ENCODE measurements at regions not wholly inside any gene's neighbourhood (a gene's known extent, or its start where the extent isn't known, plus 50 kb on each side); places are given as distances from the start of the nearest gene placed in this dataset.

DNA sequence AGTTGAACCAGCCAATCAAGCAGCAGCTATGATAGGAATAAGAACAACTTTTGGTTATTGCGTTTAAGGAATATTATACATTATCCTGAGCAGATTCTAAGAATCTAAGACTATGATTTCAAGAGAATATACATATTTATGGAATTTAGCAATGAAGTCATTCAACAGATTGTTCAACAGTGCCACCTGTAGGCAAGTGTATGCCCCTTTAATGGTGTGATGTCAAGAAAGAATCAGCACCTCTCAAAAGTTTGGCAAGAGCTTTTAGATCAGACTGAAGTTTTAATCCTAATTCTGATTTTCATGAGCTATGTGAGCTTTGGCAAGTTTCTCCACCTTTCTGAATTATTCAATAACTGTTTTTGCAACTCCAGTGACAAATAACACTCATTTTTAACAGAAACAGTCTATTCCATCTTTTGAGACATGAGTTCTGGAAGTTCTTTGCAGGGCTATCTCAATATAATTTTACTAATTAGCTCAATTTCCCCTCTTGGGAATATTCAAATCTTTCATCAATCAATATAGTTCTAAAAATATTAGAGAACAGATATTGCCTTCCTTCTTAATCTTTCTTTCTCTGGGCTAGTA is 474.3 kb upstream of the TOM1L1 start:
- no peaks in the 10 kb centered on the region for H3F3A ChIP-seq (ENCODE audit: insufficient read depth, low read depth)
- no peaks in the 10 kb centered on the region for H3K9me3 ChIP-seq (ENCODE audit: insufficient read depth, low read depth)
- intact Hi-C loops (cut with micrococcal nuclease; ENCODE audit: unreplicated experiment), result no loop called here
- H3K9me2 ChIP-seq (ENCODE audit: insufficient read depth), result no peaks in the 10 kb centered on the region
- no peak overlapping the region for H2AFZ ChIP-seq
- no peak for TF ChIP-seq EZH2 (IDR thresholded peaks at IDR 0.05; ENCODE audit: low read depth)
- TF ChIP-seq, protein P1, sequence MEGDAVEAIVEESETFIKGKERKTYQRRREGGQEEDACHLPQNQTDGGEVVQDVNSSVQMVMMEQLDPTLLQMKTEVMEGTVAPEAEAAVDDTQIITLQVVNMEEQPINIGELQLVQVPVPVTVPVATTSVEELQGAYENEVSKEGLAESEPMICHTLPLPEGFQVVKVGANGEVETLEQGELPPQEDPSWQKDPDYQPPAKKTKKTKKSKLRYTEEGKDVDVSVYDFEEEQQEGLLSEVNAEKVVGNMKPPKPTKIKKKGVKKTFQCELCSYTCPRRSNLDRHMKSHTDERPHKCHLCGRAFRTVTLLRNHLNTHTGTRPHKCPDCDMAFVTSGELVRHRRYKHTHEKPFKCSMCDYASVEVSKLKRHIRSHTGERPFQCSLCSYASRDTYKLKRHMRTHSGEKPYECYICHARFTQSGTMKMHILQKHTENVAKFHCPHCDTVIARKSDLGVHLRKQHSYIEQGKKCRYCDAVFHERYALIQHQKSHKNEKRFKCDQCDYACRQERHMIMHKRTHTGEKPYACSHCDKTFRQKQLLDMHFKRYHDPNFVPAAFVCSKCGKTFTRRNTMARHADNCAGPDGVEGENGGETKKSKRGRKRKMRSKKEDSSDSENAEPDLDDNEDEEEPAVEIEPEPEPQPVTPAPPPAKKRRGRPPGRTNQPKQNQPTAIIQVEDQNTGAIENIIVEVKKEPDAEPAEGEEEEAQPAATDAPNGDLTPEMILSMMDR (conservative IDR thresholded peaks at IDR 0.05), result peak; percentile 74
- H3K4me2 ChIP-seq, result no peak overlapping the region
- DNase-seq, result no peak
- no peaks in the 10 kb centered on the region for H4K20me1 ChIP-seq (ENCODE audit: insufficient read depth)
- H3K4me1 ChIP-seq (replicated peaks; ENCODE audit: insufficient read depth), result no peaks in the 10 kb centered on the region
- no peaks in the 10 kb centered on the region for H3K36me3 ChIP-seq (ENCODE audit: low read depth)
- H3K27me3 ChIP-seq (ENCODE audit: insufficient read depth, low read depth), result peaks cover 3% of the 10 kb centered on the region; the same call in 1 of the 2 replicates
- ChIA-PET CTCF (no interaction called here), POLR2A (ENCODE audit: unreplicated experiment) (no interaction called here)
- no peak overlapping the region for H3K4me3 ChIP-seq
- no peak overlapping the region for H3K27ac ChIP-seq
- H3K79me2 ChIP-seq (ENCODE audit: low read depth), result no peaks in the 10 kb centered on the region
- BruUV-seq (replicated peaks), result no TSS peak

DNA sequence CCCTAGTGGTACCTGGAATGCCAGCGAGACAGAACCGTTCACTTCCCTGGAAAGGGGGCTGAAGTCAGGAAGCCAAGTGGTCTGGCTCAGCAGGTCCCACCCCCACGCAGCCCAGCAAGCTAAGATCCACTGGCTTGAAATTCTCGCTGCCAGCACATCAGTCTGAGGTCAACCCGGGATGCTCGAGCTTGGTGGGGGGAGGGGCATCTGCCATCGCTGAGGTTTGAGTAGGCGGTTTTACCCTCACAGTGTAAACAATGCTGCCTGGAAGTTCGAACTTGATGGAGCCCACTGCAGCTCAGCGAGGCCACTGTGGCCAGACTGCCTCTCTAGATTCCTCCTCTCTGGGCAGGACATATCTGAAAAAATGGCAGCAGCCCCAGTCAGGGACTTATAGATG is 464.7 kb upstream of the TOM1L1 start:
- H3K36me3 ChIP-seq (ENCODE audit: low read depth), result no peaks in the 10 kb centered on the region
- no peaks in the 10 kb centered on the region for H3K4me1 ChIP-seq (replicated peaks; ENCODE audit: insufficient read depth)
- TF ChIP-seq, protein P1 (conservative IDR thresholded peaks at IDR 0.05), result no peak
- TF ChIP-seq EZH2 (IDR thresholded peaks at IDR 0.05; ENCODE audit: low read depth), result no peak
- no peaks in the 10 kb centered on the region for H3K79me2 ChIP-seq (ENCODE audit: low read depth)
- H2AFZ ChIP-seq, result no peak overlapping the region
- intact Hi-C loops (cut with micrococcal nuclease; ENCODE audit: unreplicated experiment), result no loop called here
- peaks cover 27% of the 10 kb centered on the region; the same call in 1 of the 2 replicates for H3K27me3 ChIP-seq (ENCODE audit: insufficient read depth, low read depth)
- peaks cover 3% of the 10 kb centered on the region; the same call in 1 of the 2 replicates for H3K9me2 ChIP-seq (ENCODE audit: insufficient read depth)
- no TSS peak for BruUV-seq (replicated peaks)
- no peak overlapping the region for H3K4me3 ChIP-seq
- H3F3A ChIP-seq (ENCODE audit: insufficient read depth, low read depth), result no peaks in the 10 kb centered on the region
- H4K20me1 ChIP-seq (ENCODE audit: insufficient read depth), result no peaks in the 10 kb centered on the region
- no peaks in the 10 kb centered on the region for H3K9me3 ChIP-seq (ENCODE audit: insufficient read depth, low read depth)
- no peak for DNase-seq
- H3K4me2 ChIP-seq, result no peak overlapping the region
- ChIA-PET POLR2A (ENCODE audit: unreplicated experiment) (no interaction called here), CTCF (no interaction called here)
- H3K27ac ChIP-seq, result no peak overlapping the region

DNA sequence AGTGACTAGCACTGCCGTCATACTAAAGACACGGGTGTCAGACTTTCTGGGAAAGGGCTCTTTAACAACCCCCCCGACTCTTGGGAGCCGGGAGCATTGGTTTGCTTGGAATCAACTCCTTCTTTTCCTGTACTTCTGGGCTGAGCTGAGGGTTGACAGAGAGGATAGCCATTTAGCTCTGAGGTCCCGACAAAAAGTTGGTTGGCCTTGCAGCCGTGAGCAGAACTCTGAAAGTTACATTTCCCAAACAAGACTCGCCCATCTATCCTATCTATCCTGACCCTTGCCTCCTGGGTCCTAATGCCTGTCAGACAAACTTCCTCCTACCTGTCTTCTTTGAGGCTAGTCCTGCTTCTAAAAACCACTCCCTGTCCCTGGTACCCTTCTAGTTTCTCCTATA is 460.8 kb upstream of the TOM1L1 start:
- H3F3A ChIP-seq (ENCODE audit: insufficient read depth, low read depth), result no peaks in the 10 kb centered on the region
- TF ChIP-seq, protein P1 (conservative IDR thresholded peaks at IDR 0.05), result no peak
- CTCF ChIA-PET, result no interaction called here
- no peaks in the 10 kb centered on the region for H3K36me3 ChIP-seq (ENCODE audit: low read depth)
- H3K27ac ChIP-seq, result no peak overlapping the region
- POLR2A ChIA-PET (ENCODE audit: unreplicated experiment), result no interaction called here
- intact Hi-C loops (cut with micrococcal nuclease; ENCODE audit: unreplicated experiment), result no loop called here
- H4K20me1 ChIP-seq (ENCODE audit: insufficient read depth), result no peaks in the 10 kb centered on the region
- H3K4me2 ChIP-seq, result peak overlapping the region; percentile 56; the same call in 1 of the 2 replicates
- DNase-seq, result no peak
- H3K79me2 ChIP-seq (ENCODE audit: low read depth), result no peaks in the 10 kb centered on the region
- H2AFZ ChIP-seq, result no peak overlapping the region
- H3K9me3 ChIP-seq (ENCODE audit: insufficient read depth, low read depth), result no peaks in the 10 kb centered on the region
- H3K27me3 ChIP-seq (ENCODE audit: insufficient read depth, low read depth), result peaks cover 17% of the 10 kb centered on the region; the same call in 1 of the 2 replicates
- no peaks in the 10 kb centered on the region for H3K9me2 ChIP-seq (ENCODE audit: insufficient read depth)
- H3K4me1 ChIP-seq (replicated peaks; ENCODE audit: insufficient read depth), result no peaks in the 10 kb centered on the region
- BruUV-seq (replicated peaks), result no TSS peak
- no peak overlapping the region for H3K4me3 ChIP-seq
